ENCODE measurements at regions not wholly inside any gene's neighbourhood (a gene's known extent, or its start where the extent isn't known, plus 50 kb on each side); places are given as distances from the start of the nearest gene placed in this dataset.

DNA sequence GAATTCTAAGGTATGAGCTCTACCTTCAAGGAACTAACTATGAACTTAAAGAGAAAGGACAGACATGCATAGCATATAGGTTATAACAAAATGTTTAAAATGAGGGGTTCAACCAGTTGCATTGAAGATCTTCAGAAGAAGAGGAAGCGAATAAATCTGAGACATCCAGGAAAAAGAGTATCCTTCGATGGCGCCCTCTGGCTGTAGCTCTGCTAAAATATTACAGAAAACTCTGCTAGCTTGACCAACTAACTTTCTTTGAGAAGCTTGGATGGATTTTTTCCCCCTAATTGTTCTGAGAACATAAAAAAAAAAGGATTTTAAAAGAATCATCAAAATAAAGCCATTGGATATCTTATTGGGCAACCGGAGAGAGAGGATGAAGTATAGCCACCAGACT, 659.9 kb upstream of the SOX9 start:
- no peak overlapping the region for H3K9ac ChIP-seq (ENCODE audit: insufficient read length)
- TF ChIP-seq POLR2AphosphoS5 (IDR thresholded peaks at IDR 0.05; ENCODE audit: borderline replicate concordance, low read depth, low read length) (no peak), FOXP2 (optimal IDR thresholded peaks at IDR 0.05; ENCODE audit: control extremely low read depth, extremely low read length, insufficient read depth) (no peak), EZH2 (IDR thresholded peaks at IDR 0.05) (no peak)
- H3K4me3 ChIP-seq, result no peak overlapping the region
- no peak overlapping the region for H3K27ac ChIP-seq
- DNase-seq (ENCODE audit: low read depth, low spot score), result no peak
- no peaks in the 10 kb centered on the region for H3K36me3 ChIP-seq (ENCODE audit: insufficient read depth, low read length)
- H3K9me3 ChIP-seq (ENCODE audit: low read depth, low read length), result no peaks in the 10 kb centered on the region

DNA sequence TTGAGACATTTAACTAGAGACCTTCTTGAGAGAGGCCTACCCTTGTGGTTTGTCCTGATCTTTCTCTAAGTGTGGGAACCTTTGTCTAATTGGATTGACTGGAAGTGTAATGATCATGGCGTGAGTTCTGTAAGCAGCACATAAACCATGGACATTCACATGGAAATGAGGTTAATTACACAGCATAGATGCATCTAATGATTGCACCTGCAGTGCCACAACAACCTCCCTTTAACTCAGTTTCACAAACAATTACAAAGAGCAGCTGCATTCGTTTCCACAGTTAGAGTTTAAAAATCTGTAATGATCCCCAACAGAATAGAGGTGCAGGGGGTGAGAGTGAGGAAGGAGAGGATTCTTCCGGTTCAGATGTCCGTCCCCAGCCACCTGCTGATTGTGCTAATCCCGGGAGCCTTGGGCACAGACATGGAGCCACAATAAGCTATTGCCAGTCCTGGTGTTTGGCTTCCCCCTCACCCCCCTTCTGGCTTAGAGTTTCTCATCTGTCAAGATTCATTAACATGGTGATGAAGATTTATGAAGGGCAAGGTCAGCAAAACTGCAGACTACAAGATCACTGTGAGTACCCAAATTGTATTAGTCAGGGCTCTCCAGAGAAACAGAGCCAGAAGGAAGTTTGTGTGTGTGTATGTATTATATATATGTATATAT, 659.2 kb upstream of the SOX9 start:
- no peak for DNase-seq (ENCODE audit: low read depth, low spot score)
- Histone ChIP-seq H3K27ac (no peak overlapping the region), H3K4me3 (no peak overlapping the region), H3K36me3 (ENCODE audit: insufficient read depth, low read length) (no peaks in the 10 kb centered on the region), H3K9ac (ENCODE audit: insufficient read length) (no peak overlapping the region), H3K9me3 (ENCODE audit: low read depth, low read length) (no peaks in the 10 kb centered on the region)
- TF ChIP-seq EZH2 (IDR thresholded peaks at IDR 0.05) (no peak), FOXP2 (optimal IDR thresholded peaks at IDR 0.05; ENCODE audit: control extremely low read depth, extremely low read length, insufficient read depth) (no peak), POLR2AphosphoS5 (IDR thresholded peaks at IDR 0.05; ENCODE audit: borderline replicate concordance, low read depth, low read length) (no peak)

DNA sequence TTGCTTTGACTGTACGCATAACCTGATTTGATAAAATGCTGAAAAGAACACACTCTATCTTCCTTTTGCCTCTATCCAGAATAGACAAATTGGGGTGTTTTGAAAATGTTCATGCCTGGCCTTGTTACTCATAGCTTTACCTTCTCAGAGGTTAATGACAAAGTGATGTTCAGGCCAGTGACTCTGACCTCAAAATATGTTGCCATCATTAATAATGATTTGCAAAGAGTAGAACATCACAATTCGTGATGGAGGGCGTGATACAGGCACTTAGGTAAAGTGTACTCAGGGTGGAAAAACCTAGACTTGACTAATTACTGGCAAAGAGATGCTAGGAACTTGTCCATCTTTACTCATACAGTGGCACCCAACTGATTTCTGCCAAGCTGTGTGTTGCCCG, 656.6 kb upstream of the SOX9 start:
- H3K4me3 ChIP-seq, result no peak overlapping the region

GRCh38 chr17:71464751-71465150, 656.1 kb upstream of the SOX9 start:
- DNase-seq (ENCODE audit: low read depth, low spot score), result no peak
- no peak overlapping the region for H3K4me3 ChIP-seq
- no peaks in the 10 kb centered on the region for H3K36me3 ChIP-seq (ENCODE audit: insufficient read depth, low read length)
- no peaks in the 10 kb centered on the region for H3K9me3 ChIP-seq (ENCODE audit: low read depth, low read length)
- H3K27ac ChIP-seq, result no peak overlapping the region
- TF ChIP-seq POLR2AphosphoS5 (IDR thresholded peaks at IDR 0.05; ENCODE audit: borderline replicate concordance, low read depth, low read length) (no peak), EZH2 (IDR thresholded peaks at IDR 0.05) (no peak), FOXP2 (optimal IDR thresholded peaks at IDR 0.05; ENCODE audit: control extremely low read depth, extremely low read length, insufficient read depth) (no peak)
- H3K9ac ChIP-seq (ENCODE audit: insufficient read length), result no peak overlapping the region

More for the DNA sequence above, 656.6 kb upstream of the SOX9 start:
- no peaks in the 10 kb centered on the region for H3K36me3 ChIP-seq (ENCODE audit: insufficient read depth, low read length)
- no peak for TF ChIP-seq FOXP2 (optimal IDR thresholded peaks at IDR 0.05; ENCODE audit: control extremely low read depth, extremely low read length, insufficient read depth)
- TF ChIP-seq POLR2AphosphoS5 (IDR thresholded peaks at IDR 0.05; ENCODE audit: borderline replicate concordance, low read depth, low read length), result no peak
- TF ChIP-seq EZH2 (IDR thresholded peaks at IDR 0.05), result no peak
- no peaks in the 10 kb centered on the region for H3K9me3 ChIP-seq (ENCODE audit: low read depth, low read length)
- DNase-seq (ENCODE audit: low read depth, low spot score), result no peak
- H3K27ac ChIP-seq, result no peak overlapping the region
- no peak overlapping the region for H3K9ac ChIP-seq (ENCODE audit: insufficient read length)

DNA sequence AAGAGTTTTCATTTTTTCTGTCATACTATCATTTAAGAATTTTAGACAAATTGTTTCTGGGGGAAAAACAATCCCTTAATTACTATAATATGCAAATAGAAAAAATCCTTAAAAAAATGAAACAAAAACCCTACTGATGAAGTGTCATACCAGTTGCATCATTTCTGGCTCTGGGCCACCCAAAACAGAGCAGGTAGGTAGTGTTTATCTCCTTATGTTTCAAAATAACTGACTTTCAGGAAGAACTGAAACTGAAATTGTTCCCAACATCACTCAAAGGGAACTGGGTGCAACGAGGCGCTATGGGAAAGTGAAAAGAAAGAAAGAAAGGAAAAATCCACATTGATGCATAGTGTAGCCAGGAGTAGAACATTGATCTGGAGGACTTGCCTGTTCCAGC, 653.1 kb upstream of the SOX9 start:
- no peak overlapping the region for H3K9ac ChIP-seq (ENCODE audit: insufficient read length)
- H3K27ac ChIP-seq, result no peak overlapping the region
- no peaks in the 10 kb centered on the region for H3K9me3 ChIP-seq (ENCODE audit: low read depth, low read length)
- no peaks in the 10 kb centered on the region for H3K36me3 ChIP-seq (ENCODE audit: insufficient read depth, low read length)
- no peak for DNase-seq (ENCODE audit: low read depth, low spot score)
- H3K4me3 ChIP-seq, result no peak overlapping the region
- no peak for TF ChIP-seq POLR2AphosphoS5 (IDR thresholded peaks at IDR 0.05; ENCODE audit: borderline replicate concordance, low read depth, low read length)
- TF ChIP-seq FOXP2 (optimal IDR thresholded peaks at IDR 0.05; ENCODE audit: control extremely low read depth, extremely low read length, insufficient read depth), result no peak
- TF ChIP-seq EZH2 (IDR thresholded peaks at IDR 0.05), result no peak

GRCh38 chr17:71470062-71470461, 650.8 kb upstream of the SOX9 start:
- TF ChIP-seq FOXP2 (optimal IDR thresholded peaks at IDR 0.05; ENCODE audit: control extremely low read depth, extremely low read length, insufficient read depth) (no peak), EZH2 (IDR thresholded peaks at IDR 0.05) (no peak), POLR2AphosphoS5 (IDR thresholded peaks at IDR 0.05; ENCODE audit: borderline replicate concordance, low read depth, low read length) (no peak)

DNA sequence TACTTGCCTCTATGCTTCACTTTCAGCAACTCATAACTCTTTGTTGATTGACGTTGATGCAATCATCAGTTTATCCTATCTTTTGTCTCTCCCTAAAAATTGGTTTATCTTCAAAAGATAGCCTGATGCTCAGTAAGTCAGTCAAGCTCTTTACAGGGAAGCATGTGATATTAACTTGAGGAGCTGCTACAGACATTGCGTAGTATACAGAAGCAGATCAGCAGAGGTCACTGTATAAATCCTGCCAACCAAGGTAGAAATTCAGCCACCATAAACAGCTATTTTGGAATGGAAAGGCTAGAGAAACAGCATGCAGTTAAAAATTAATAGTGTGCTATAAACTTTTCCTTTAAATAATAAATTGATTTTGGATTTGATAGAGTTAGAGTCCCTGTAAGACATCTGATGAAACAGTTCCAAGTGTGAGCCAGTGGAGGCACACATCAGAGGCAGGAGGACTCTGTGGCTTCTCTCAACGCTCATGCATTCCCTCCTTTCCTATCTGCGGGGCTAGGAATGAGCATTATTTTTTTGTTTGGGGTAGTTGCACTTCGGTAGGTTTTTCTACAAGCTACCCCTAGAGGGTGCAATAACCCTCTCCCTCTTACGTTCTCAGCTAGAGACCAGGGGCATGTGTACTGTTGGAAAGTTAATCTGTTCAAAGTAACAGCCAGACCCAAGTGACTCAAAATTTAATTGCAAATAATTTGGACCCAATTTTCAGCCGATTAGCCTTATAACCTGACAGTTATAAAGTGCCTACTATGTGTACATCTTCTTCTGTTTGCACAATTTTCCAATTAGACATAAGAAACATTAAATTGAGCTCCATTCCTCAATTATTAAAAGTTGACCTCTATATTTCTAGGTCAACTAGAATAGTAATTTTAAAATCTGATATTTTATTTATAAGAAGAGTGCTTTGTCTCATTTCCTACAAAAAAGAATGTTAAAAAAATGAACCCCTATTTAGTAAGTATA, 647.7 kb upstream of the SOX9 start:
- no peak overlapping the region for H3K4me3 ChIP-seq
- no peak overlapping the region for H3K9ac ChIP-seq (ENCODE audit: insufficient read length)
- TF ChIP-seq EZH2 (IDR thresholded peaks at IDR 0.05) (no peak), FOXP2 (optimal IDR thresholded peaks at IDR 0.05; ENCODE audit: control extremely low read depth, extremely low read length, insufficient read depth) (no peak), POLR2AphosphoS5 (IDR thresholded peaks at IDR 0.05; ENCODE audit: borderline replicate concordance, low read depth, low read length) (no peak)
- no peaks in the 10 kb centered on the region for H3K9me3 ChIP-seq (ENCODE audit: low read depth, low read length)
- no peak overlapping the region for H3K27ac ChIP-seq
- no peaks in the 10 kb centered on the region for H3K36me3 ChIP-seq (ENCODE audit: insufficient read depth, low read length)
- DNase-seq (ENCODE audit: low read depth, low spot score), result peak; percentile 2

More at GRCh38 chr17:71470062-71470461, 650.8 kb upstream of the SOX9 start:
- DNase-seq (ENCODE audit: low read depth, low spot score), result no peak
- Histone ChIP-seq H3K9me3 (ENCODE audit: low read depth, low read length) (no peaks in the 10 kb centered on the region), H3K4me3 (no peak overlapping the region), H3K36me3 (ENCODE audit: insufficient read depth, low read length) (no peaks in the 10 kb centered on the region), H3K9ac (ENCODE audit: insufficient read length) (no peak overlapping the region), H3K27ac (no peak overlapping the region)

- TF ChIP-seq FOXP2 (optimal IDR thresholded peaks at IDR 0.05; ENCODE audit: control extremely low read depth, extremely low read length, insufficient read depth) (no peak), EZH2 (IDR thresholded peaks at IDR 0.05) (no peak), POLR2AphosphoS5 (IDR thresholded peaks at IDR 0.05; ENCODE audit: borderline replicate concordance, low read depth, low read length) (no peak)
- H3K27ac ChIP-seq, result no peak overlapping the region
- DNase-seq (ENCODE audit: low read depth, low spot score), result no peak
- no peaks in the 10 kb centered on the region for H3K36me3 ChIP-seq (ENCODE audit: insufficient read depth, low read length)
- no peak overlapping the region for H3K4me3 ChIP-seq
- no peaks in the 10 kb centered on the region for H3K9me3 ChIP-seq (ENCODE audit: low read depth, low read length)
- no peak overlapping the region for H3K9ac ChIP-seq (ENCODE audit: insufficient read length)
Measured at GRCh38 chr17:71477356-71477755, 643.5 kb upstream of the SOX9 start.
